Adrenal gland (tissue), 5 donors: ENCODE measurements at regions not wholly inside any gene's neighbourhood (a gene's known extent, or its start where the extent isn't known, plus 50 kb on each side); places are given as distances from the start of the nearest gene placed in this dataset.

Experiments used
- POLR2A ChIP-seq, 2 donors: fragments of 450-650 bp; IDR thresholded peaks; one replicate each; pipeline ENCODE4 v1.6.1; 2017; ENCODE audit warnings: antibody characterized with exemption in 2 of 2, mild to moderate bottlenecking in 2 of 2, moderate library complexity in 1 of 2
- TF ChIP-seq, protein P1 (sequence below), 6 experiments: fragments of 450-650 bp in 4 of 6; fragments of 200-600 bp in 2 of 6; sonication (generic) in 1 of 6; IDR thresholded peaks; 1 replicate in 5 of 6; 2 replicates in 1 of 6; pipeline versions ENCODE4 v1.5.1 to v1.8.0; 2016 to 2021; ENCODE audit warnings: antibody characterized with exemption in 6 of 6, mild to moderate bottlenecking in 2 of 6, moderate library complexity in 1 of 6
- donor health status: DM: no; HTN: no; CAD: no.

- TF ChIP-seq, protein P1, sequence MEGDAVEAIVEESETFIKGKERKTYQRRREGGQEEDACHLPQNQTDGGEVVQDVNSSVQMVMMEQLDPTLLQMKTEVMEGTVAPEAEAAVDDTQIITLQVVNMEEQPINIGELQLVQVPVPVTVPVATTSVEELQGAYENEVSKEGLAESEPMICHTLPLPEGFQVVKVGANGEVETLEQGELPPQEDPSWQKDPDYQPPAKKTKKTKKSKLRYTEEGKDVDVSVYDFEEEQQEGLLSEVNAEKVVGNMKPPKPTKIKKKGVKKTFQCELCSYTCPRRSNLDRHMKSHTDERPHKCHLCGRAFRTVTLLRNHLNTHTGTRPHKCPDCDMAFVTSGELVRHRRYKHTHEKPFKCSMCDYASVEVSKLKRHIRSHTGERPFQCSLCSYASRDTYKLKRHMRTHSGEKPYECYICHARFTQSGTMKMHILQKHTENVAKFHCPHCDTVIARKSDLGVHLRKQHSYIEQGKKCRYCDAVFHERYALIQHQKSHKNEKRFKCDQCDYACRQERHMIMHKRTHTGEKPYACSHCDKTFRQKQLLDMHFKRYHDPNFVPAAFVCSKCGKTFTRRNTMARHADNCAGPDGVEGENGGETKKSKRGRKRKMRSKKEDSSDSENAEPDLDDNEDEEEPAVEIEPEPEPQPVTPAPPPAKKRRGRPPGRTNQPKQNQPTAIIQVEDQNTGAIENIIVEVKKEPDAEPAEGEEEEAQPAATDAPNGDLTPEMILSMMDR (IDR thresholded peaks at IDR 0.05), result no peak
- TF ChIP-seq POLR2A (IDR thresholded peaks at IDR 0.05), result no peak
Observed at GRCh38 chr2:15082105-15083058, 449.9 kb downstream of the LRATD1 start.
